ENCODE measurements at regions not wholly inside any gene's neighbourhood (a gene's known extent, or its start where the extent isn't known, plus 50 kb on each side); places are given as distances from the start of the nearest gene placed in this dataset.
"Not testable (repeated sequence)": the region's sequence is repeated elsewhere in the genome, so short reads cannot be mapped to it uniquely, and the experiment has no call there.

- Histone ChIP-seq H3K9me3 (no peaks in the 10 kb centered on the region), H3K4me3 (no peak overlapping the region), H3K36me3 (no peaks in the 10 kb centered on the region), H3K27ac (no peak overlapping the region), H3K27me3 (replicated peaks in 1 of 7) (no peaks in the 10 kb centered on the region), H3K4me1 (peaks cover 0 to 4% (median 0%) of the 10 kb centered on the region in 6 donors)
- intact Hi-C loops (cut with DNase I; ENCODE audit: low total_unique reads), result no loop called here
- DNase-seq, result no peak
- TF ChIP-seq CTCF (IDR thresholded peaks at IDR 0.05 in 8 of 11, conservative IDR thresholded peaks at IDR 0.05 in 3 of 11) (no peak), POLR2AphosphoS5 (IDR thresholded peaks at IDR 0.05) (no peak), POLR2A (IDR thresholded peaks at IDR 0.05) (no peak)
- WGBS, 5 donors, result 96 to 97% (median 97%) methylated on average over 5 of the region's 5 CpGs
Measured at GRCh38 chr1:185540295-185540694, 193.9 kb upstream of the HMCN1 start.

- Histone ChIP-seq H3K27me3 (replicated peaks in 1 of 7) (no peaks in the 10 kb centered on the region), H3K27ac (no peak overlapping the region), H3K36me3 (no peaks in the 10 kb centered on the region), H3K4me1 (peaks cover 0 to 12% (median 0%) of the 10 kb centered on the region in 6 donors), H3K4me3 (no peak overlapping the region), H3K9me3 (no peaks in the 10 kb centered on the region)
- no peak for TF ChIP-seq CTCF (IDR thresholded peaks at IDR 0.05 in 8 of 11, conservative IDR thresholded peaks at IDR 0.05 in 3 of 11)
- TF ChIP-seq POLR2AphosphoS5 (IDR thresholded peaks at IDR 0.05), result no peak
- TF ChIP-seq POLR2A (IDR thresholded peaks at IDR 0.05), result no peak
- intact Hi-C loops (cut with DNase I; ENCODE audit: low total_unique reads), result no loop called here
- no peak for DNase-seq
- 79 to 89% (median 86%) methylated on average over 10 of the region's 10 CpGs for WGBS, 5 donors
Measured at GRCh38 chr1:185539277-185539943, 194.8 kb upstream of the HMCN1 start.

- H3K27ac ChIP-seq; H3K27me3 ChIP-seq (replicated peaks in 1 of 7); intact Hi-C loops (cut with DNase I; ENCODE audit: low total_unique reads); H3K9me3 ChIP-seq; H3K4me3 ChIP-seq; H3K36me3 ChIP-seq; DNase-seq: not testable (repeated sequence)
- H3K4me1 ChIP-seq, result peaks cover 0 to 22% (median 0%) of the 10 kb centered on the region in 6 donors
- WGBS, 5 donors, result 80 to 86% (median 82%) methylated on average over 13 to 16 of the region's 16 CpGs
Measured at GRCh38 chr1:185538309-185538898, 195.8 kb upstream of the HMCN1 start.

GRCh38 chr1:185537596-185537995 is 196.6 kb upstream of the HMCN1 start:
- H3K27me3 ChIP-seq (replicated peaks in 1 of 7), result no peaks in the 10 kb centered on the region
- no peaks in the 10 kb centered on the region for H3K36me3 ChIP-seq
- TF ChIP-seq CTCF (IDR thresholded peaks at IDR 0.05 in 8 of 11, conservative IDR thresholded peaks at IDR 0.05 in 3 of 11), result no peak
- TF ChIP-seq POLR2A (IDR thresholded peaks at IDR 0.05), result no peak
- no peak for TF ChIP-seq POLR2AphosphoS5 (IDR thresholded peaks at IDR 0.05)
- no peaks in the 10 kb centered on the region for H3K9me3 ChIP-seq
- H3K4me1 ChIP-seq, result peaks cover 0 to 24% (median 0%) of the 10 kb centered on the region in 6 donors
- 63 to 76% (median 73%) methylated on average over 2 of the region's 2 CpGs for WGBS, 5 donors
- intact Hi-C loops (cut with DNase I; ENCODE audit: low total_unique reads), result no loop called here
- no peak overlapping the region for H3K4me3 ChIP-seq
- DNase-seq, result no peak
- no peak overlapping the region for H3K27ac ChIP-seq
